Liver (tissue), 8 donors: ENCODE measurements at regions not wholly inside any gene's neighbourhood (a gene's known extent, or its start where the extent isn't known, plus 50 kb on each side); places are given as distances from the start of the nearest gene placed in this dataset.
A peak's percentile ranks its signal among the peaks of the same experiment; 100 is the strongest.

ENCODE experiments used
- DNase-seq: peaks from one replicate; pipeline ENCODE4 v3.0.0-alpha.2; 2017; ENCODE audit warnings: low spot score
- H3K27ac ChIP-seq, 2 donors: one replicate each; pipeline ENCODE4 v1.7.0; 2013; ENCODE audit warnings: inconsistent platforms in 2 of 2, low read length in 2 of 2, control low read depth in 1 of 2, low read depth in 1 of 2, mild to moderate bottlenecking in 1 of 2
- H3K27me3 ChIP-seq, 4 donors: one replicate each; pipeline versions ENCODE4 v1.6.1 to v1.7.0; 2013; ENCODE audit warnings: low read length in 3 of 4, inconsistent platforms in 1 of 4, mild to moderate bottlenecking in 1 of 4, moderate library complexity in 1 of 4; ENCODE audit not compliant: control insufficient read depth in 4 of 4, insufficient read depth in 4 of 4
- H3K36me3 ChIP-seq, 4 donors: one replicate each; pipeline versions ENCODE4 v1.6.1 to v1.7.0; 2013; ENCODE audit warnings: low read length in 3 of 4, mild to moderate bottlenecking in 3 of 4, low read depth in 1 of 4, moderate library complexity in 1 of 4; ENCODE audit not compliant: control insufficient read depth in 4 of 4, insufficient read depth in 3 of 4
- H3K4me1 ChIP-seq, 4 donors: one replicate each; pipeline versions ENCODE4 v1.6.1 to v1.7.0; 2013; ENCODE audit warnings: low read length in 3 of 4, mild to moderate bottlenecking in 3 of 4, moderate library complexity in 1 of 4; ENCODE audit not compliant: control insufficient read depth in 4 of 4, insufficient read depth in 4 of 4
- H3K4me3 ChIP-seq, 3 donors: one replicate each; pipeline versions ENCODE4 v1.6.1 to v1.7.0; 2013; ENCODE audit warnings: low read length in 3 of 3, control low read depth in 1 of 3, low read depth in 1 of 3, mild to moderate bottlenecking in 1 of 3
- H3K9ac ChIP-seq, 2 donors: one replicate each; pipeline ENCODE4 v1.7.0; 2013; ENCODE audit warnings: low read length in 2 of 2, mild to moderate bottlenecking in 2 of 2, moderate library complexity in 2 of 2, control low read depth in 1 of 2, low read depth in 1 of 2
- H3K9me3 ChIP-seq, 4 donors: one replicate each; pipeline versions ENCODE4 v1.6.1 to v1.7.0; 2013; ENCODE audit warnings: low read length in 3 of 4; ENCODE audit not compliant: control insufficient read depth in 4 of 4
- EGR1 ChIP-seq, 2 donors: IDR thresholded peaks; 2 replicates each; pipeline ENCODE4 v1.6.1; 2016 to 2018; ENCODE audit warnings: antibody characterized with exemption in 2 of 2, low read depth in 2 of 2
- FOXA1 ChIP-seq: IDR thresholded peaks from 2 replicates; pipeline ENCODE4 v1.6.1; 2016; ENCODE audit warnings: antibody characterized with exemption
- FOXA2 ChIP-seq: IDR thresholded peaks from 2 replicates; pipeline ENCODE4 v1.6.1; 2016; ENCODE audit warnings: antibody characterized with exemption
- GABPA ChIP-seq, 2 donors: IDR thresholded peaks in 1 of 2; conservative IDR thresholded peaks in 1 of 2; 2 replicates each; pipeline ENCODE4 v1.6.1; 2016; ENCODE audit warnings: antibody characterized with exemption in 2 of 2, mild to moderate bottlenecking in 1 of 2, moderate library complexity in 1 of 2
- HNF4A ChIP-seq, 2 donors: conservative IDR thresholded peaks; 2 replicates each; pipeline ENCODE4 v1.6.1; 2016; ENCODE audit warnings: antibody characterized with exemption in 2 of 2, mild to moderate bottlenecking in 2 of 2
- HNF4G ChIP-seq: IDR thresholded peaks from 2 replicates; pipeline ENCODE4 v1.6.1; 2016; ENCODE audit warnings: antibody characterized with exemption
- JUND ChIP-seq, 2 donors: IDR thresholded peaks; 2 replicates each; pipeline ENCODE4 v1.6.1; 2016; ENCODE audit warnings: antibody characterized with exemption in 2 of 2
- NR2F2 ChIP-seq: IDR thresholded peaks from 2 replicates; pipeline ENCODE4 v1.6.1; 2016; ENCODE audit warnings: antibody characterized with exemption
- RAD21 ChIP-seq, 2 donors: IDR thresholded peaks; 2 replicates each; pipeline ENCODE4 v1.6.1; 2016; ENCODE audit warnings: antibody characterized with exemption in 2 of 2, mild to moderate bottlenecking in 2 of 2
- RXRA ChIP-seq, 2 donors: IDR thresholded peaks; 2 replicates each; pipeline ENCODE4 v1.6.1; 2017 to 2018; ENCODE audit warnings: antibody characterized with exemption in 2 of 2, mild to moderate bottlenecking in 1 of 2
- SP1 ChIP-seq: IDR thresholded peaks from 2 replicates; pipeline ENCODE4 v1.6.1; 2018; ENCODE audit warnings: antibody characterized with exemption, mild to moderate bottlenecking
- TAF1 ChIP-seq: conservative IDR thresholded peaks from 2 replicates; pipeline ENCODE4 v1.6.1; 2016; ENCODE audit warnings: antibody characterized with exemption, mild to moderate bottlenecking
- YY1 ChIP-seq: IDR thresholded peaks from 2 replicates; pipeline ENCODE4 v1.6.1; 2016; ENCODE audit warnings: antibody characterized with exemption, mild to moderate bottlenecking
- WGBS: extraction: QIAGEN DNeasy Blood & Tissue Kit; methylation state at CpG from one replicate; pipeline ENCODE4 v1.1.7; 2013; 5-methylcytosine and 5-hydroxymethylcytosine counted together
- TF ChIP-seq, protein P1 (sequence below): IDR thresholded peaks from 2 replicates; pipeline ENCODE4 v1.6.1; 2016; ENCODE audit warnings: antibody characterized with exemption
- TF ChIP-seq, protein P2 (sequence below): IDR thresholded peaks from 2 replicates; pipeline ENCODE4 v1.6.1; 2016; ENCODE audit warnings: antibody characterized with exemption
- TF ChIP-seq, protein P3 (sequence below): IDR thresholded peaks from 2 replicates; pipeline ENCODE4 v1.6.1; 2016; ENCODE audit warnings: antibody characterized with exemption, mild to moderate bottlenecking
- TF ChIP-seq, protein P4 (sequence below): fragments of 150-350 bp; IDR thresholded peaks from 2 replicates; pipeline ENCODE4 v1.5.1; 2017; ENCODE audit warnings: improper control_type of control experiment, low read depth, low read length; ENCODE audit not compliant: missing input control
- TF ChIP-seq, protein P5 (sequence below): IDR thresholded peaks from 2 replicates; pipeline ENCODE4 v1.6.1; 2016; ENCODE audit warnings: antibody characterized with exemption
- donor health status: healthy.
- donor health status: healthy.
- donor health status: healthy.
- donor health status: healthy.
- donor health status: healthy.

DNA sequence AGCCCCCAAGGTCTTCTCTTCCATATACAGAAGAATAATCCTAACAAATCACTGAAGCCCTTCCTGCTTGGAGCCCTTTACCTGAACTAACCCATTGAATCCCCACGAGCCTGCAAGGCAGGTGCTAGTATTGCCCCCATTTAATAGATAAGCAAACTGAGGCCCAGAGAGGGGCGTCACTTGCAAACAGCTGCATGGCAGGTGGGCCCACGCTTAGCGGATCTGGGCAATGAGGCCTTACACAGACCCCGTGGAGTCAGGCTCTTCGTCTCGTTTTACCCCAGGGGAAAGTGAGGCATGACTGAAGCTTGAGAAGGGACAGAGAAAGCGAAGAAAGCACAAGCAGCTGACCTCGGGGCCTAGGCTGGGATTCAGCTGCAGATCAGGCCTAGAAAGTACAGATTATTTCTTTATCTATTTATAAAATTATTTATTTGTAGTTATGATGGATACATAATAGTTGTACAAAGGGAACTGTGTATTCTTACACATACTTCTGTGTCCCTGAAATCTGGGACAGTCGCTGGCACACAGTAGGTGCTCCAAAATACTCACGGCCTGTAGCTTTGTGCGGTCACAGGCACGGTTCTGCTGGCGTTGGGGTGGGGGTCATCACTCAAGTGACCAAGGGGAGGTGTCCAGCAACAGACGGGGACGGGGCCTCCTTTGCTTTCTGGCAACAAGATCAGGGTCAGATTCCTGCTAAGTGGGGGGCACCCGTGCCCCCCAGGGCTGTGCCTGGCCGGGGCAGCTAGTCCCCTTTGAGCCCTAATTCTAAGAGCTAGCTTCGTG is 223.2 kb upstream of the GSE1 start:
- Histone ChIP-seq H3K4me1 (peaks cover 8 to 17% (median 11%) of the 10 kb centered on the region in 4 donors), H3K4me3 (no peak overlapping the region), H3K27me3 (no peaks in the 10 kb centered on the region), H3K27ac (peak overlapping the region; percentile 14 to 54), H3K9ac (no peak overlapping the region), H3K36me3 (no peaks in the 10 kb centered on the region), H3K9me3 (no peaks in the 10 kb centered on the region)
- 79% methylated on average over 19 of the region's 19 CpGs for WGBS
- no peak for TF ChIP-seq HNF4G
- no peak for TF ChIP-seq FOXA1
- no peak for TF ChIP-seq SP1
- TF ChIP-seq GABPA (IDR thresholded peaks at IDR 0.05 in 1 of 2, conservative IDR thresholded peaks at IDR 0.05 in 1 of 2), result no peak
- TF ChIP-seq, protein P1, sequence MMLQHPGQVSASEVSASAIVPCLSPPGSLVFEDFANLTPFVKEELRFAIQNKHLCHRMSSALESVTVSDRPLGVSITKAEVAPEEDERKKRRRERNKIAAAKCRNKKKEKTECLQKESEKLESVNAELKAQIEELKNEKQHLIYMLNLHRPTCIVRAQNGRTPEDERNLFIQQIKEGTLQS, result no peak
- TF ChIP-seq NR2F2, result no peak
- TF ChIP-seq, protein P2, sequence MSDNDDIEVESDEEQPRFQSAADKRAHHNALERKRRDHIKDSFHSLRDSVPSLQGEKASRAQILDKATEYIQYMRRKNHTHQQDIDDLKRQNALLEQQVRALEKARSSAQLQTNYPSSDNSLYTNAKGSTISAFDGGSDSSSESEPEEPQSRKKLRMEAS, result no peak
- TF ChIP-seq FOXA2, result no peak
- no peak for TF ChIP-seq YY1
- no peak for TF ChIP-seq TAF1
- DNase-seq, result no peak

DNA sequence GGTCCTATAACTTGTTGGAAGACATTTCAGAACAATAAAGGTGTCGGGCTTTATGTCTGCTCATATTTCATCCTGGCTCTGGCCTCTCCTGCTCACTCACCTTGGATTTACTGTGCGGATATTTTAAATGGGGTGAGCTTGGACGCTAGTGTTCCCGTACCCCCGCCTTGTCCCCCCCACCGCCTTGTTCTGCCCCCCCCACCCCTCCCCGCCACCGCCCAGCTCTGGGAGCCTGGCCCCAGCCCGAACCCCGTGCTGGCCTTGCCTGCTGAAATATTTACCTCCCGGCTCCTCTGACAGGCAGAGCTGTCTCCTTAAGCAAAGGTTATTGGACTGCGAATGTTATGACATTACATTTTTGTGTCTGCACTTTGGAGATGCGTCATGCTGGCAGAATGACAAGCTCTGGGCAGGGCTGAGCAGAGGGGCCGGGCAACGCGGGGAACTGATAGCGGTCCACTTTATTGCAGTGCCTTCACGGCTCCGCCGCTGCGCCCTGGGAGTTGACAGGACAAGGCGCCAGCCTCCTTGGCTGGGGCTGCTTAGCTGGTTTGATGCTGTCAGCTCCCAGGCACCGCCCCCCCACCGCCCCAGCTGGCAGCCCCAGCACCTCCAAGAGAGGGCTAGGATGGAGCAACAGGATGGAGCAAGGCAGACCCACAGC is 222.5 kb upstream of the GSE1 start:
- peak; percentile 89 for DNase-seq
- H3K27ac ChIP-seq, result peak overlapping the region; percentile 14 to 55
- H3K9me3 ChIP-seq, result no peaks in the 10 kb centered on the region
- H3K36me3 ChIP-seq, result no peaks in the 10 kb centered on the region
- H3K4me1 ChIP-seq, result peaks cover 3 to 11% (median 7%) of the 10 kb centered on the region in 4 donors
- no peak overlapping the region for H3K4me3 ChIP-seq
- H3K9ac ChIP-seq, result no peak overlapping the region
- 27% methylated on average over 24 of the region's 24 CpGs for WGBS
- TF ChIP-seq RAD21 (IDR thresholded peaks at IDR 0.05) (peak in 1 of 2 donors; percentile 50), HNF4A (conservative IDR thresholded peaks at IDR 0.05) (peak; percentile 59 to 73), NR2F2 (no peak), TAF1 (no peak), FOXA1 (no peak), FOXA2 (no peak), JUND (IDR thresholded peaks at IDR 0.05) (peak in 1 of 2 donors; percentile 73), RXRA (IDR thresholded peaks at IDR 0.05) (peak; percentile 70 to 84), EGR1 (IDR thresholded peaks at IDR 0.05; ENCODE audit: low read depth in 2 of 2) (no peak), HNF4G (no peak), SP1 (peak; percentile 77), GABPA (IDR thresholded peaks at IDR 0.05 in 1 of 2, conservative IDR thresholded peaks at IDR 0.05 in 1 of 2) (no peak), YY1 (no peak)
- TF ChIP-seq, protein P3, sequence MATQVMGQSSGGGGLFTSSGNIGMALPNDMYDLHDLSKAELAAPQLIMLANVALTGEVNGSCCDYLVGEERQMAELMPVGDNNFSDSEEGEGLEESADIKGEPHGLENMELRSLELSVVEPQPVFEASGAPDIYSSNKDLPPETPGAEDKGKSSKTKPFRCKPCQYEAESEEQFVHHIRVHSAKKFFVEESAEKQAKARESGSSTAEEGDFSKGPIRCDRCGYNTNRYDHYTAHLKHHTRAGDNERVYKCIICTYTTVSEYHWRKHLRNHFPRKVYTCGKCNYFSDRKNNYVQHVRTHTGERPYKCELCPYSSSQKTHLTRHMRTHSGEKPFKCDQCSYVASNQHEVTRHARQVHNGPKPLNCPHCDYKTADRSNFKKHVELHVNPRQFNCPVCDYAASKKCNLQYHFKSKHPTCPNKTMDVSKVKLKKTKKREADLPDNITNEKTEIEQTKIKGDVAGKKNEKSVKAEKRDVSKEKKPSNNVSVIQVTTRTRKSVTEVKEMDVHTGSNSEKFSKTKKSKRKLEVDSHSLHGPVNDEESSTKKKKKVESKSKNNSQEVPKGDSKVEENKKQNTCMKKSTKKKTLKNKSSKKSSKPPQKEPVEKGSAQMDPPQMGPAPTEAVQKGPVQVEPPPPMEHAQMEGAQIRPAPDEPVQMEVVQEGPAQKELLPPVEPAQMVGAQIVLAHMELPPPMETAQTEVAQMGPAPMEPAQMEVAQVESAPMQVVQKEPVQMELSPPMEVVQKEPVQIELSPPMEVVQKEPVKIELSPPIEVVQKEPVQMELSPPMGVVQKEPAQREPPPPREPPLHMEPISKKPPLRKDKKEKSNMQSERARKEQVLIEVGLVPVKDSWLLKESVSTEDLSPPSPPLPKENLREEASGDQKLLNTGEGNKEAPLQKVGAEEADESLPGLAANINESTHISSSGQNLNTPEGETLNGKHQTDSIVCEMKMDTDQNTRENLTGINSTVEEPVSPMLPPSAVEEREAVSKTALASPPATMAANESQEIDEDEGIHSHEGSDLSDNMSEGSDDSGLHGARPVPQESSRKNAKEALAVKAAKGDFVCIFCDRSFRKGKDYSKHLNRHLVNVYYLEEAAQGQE, result peak; percentile 47
- TF ChIP-seq, protein P4, sequence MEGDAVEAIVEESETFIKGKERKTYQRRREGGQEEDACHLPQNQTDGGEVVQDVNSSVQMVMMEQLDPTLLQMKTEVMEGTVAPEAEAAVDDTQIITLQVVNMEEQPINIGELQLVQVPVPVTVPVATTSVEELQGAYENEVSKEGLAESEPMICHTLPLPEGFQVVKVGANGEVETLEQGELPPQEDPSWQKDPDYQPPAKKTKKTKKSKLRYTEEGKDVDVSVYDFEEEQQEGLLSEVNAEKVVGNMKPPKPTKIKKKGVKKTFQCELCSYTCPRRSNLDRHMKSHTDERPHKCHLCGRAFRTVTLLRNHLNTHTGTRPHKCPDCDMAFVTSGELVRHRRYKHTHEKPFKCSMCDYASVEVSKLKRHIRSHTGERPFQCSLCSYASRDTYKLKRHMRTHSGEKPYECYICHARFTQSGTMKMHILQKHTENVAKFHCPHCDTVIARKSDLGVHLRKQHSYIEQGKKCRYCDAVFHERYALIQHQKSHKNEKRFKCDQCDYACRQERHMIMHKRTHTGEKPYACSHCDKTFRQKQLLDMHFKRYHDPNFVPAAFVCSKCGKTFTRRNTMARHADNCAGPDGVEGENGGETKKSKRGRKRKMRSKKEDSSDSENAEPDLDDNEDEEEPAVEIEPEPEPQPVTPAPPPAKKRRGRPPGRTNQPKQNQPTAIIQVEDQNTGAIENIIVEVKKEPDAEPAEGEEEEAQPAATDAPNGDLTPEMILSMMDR, result no peak
- TF ChIP-seq, protein P2, result no peak
- TF ChIP-seq, protein P1, result no peak
- TF ChIP-seq, protein P5, sequence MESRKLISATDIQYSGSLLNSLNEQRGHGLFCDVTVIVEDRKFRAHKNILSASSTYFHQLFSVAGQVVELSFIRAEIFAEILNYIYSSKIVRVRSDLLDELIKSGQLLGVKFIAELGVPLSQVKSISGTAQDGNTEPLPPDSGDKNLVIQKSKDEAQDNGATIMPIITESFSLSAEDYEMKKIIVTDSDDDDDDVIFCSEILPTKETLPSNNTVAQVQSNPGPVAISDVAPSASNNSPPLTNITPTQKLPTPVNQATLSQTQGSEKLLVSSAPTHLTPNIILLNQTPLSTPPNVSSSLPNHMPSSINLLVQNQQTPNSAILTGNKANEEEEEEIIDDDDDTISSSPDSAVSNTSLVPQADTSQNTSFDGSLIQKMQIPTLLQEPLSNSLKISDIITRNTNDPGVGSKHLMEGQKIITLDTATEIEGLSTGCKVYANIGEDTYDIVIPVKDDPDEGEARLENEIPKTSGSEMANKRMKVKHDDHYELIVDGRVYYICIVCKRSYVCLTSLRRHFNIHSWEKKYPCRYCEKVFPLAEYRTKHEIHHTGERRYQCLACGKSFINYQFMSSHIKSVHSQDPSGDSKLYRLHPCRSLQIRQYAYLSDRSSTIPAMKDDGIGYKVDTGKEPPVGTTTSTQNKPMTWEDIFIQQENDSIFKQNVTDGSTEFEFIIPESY, result no peak
- no peaks in the 10 kb centered on the region for H3K27me3 ChIP-seq
